ENCODE measurements at regions not wholly inside any gene's neighbourhood (a gene's known extent, or its start where the extent isn't known, plus 50 kb on each side); places are given as distances from the start of the nearest gene placed in this dataset.
"Not testable (repeated sequence)": the region's sequence is repeated elsewhere in the genome, so short reads cannot be mapped to it uniquely, and the experiment has no call there.

DNA sequence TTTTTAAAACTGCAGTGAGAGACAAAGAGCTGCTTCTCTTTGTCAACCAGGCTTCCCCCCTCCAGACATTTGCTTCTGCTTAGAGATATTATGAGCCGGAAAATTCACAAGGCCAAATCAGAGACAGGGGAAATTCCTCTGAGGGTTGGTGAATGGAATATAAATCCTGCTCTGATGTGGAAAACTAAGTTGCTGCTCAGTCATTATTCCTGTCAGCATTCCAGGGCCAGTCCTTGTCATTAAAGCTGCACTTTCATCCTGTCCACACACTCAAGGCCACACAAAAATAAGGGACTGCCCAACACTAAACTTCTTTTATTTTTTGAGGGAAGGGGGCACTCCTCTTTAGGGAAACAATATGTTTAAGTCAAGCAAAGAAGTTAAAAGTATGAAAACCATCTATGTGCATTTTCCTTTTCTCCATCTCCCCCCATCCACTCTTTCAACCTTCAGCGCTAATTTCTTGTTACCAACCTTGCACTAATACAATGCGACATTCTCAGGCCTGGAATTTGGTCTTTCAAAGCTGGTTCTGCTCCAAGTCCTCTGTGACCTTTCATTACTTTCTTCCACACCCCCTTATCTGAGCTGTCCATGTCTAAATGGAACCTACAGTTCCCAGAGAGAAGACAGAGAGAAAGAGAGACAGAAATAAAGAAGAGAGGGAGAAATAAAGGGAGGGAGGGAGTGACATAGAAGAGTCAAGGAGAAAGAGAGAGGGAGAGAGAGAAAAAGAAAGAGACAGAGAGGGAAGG lies 118.9 kb upstream of the S1PR3 start:
- no peak for DNase-seq (ENCODE audit: low read depth)

DNA sequence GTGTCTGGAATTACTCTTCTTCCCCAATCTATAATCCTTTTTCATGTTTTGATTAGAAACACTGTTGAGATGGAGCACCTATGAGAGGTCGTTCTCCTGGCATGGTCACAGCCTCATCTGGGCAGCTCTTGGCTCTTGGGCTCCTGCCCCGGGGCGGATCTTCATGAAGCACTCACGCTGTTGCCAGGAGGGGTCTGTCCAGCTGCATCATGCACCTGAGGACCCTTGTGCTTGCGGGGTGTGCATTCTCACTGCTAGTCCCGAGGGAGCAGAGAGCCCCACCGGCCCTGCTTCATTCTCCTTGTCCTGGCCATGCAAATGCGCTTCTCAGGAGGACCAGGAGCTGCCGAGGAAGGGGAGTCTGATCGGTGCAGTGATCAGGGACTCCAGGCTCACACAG lies 117.6 kb upstream of the S1PR3 start:
- DNase-seq (ENCODE audit: low read depth) = no peak

DNA sequence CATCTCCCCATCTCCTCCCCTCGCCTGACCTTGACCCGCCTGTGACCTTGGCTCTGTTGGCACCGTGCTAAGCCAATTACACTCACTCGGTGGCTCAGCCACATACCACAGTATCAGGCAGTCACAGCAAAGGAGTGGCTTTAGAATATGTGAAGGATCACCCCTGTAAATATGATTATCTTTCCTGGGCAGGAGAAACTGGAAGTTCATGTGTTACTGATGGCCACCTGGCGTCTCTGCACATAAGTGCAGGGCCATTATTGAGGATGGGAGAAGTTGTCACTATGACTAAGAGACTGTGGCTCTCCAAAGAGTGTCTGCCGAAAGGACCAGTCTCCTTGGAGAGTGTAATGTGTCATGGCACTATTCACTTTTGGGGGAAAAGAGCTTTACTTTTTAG lies 116.9 kb upstream of the S1PR3 start:
- no peak for DNase-seq (ENCODE audit: low read depth)

DNA sequence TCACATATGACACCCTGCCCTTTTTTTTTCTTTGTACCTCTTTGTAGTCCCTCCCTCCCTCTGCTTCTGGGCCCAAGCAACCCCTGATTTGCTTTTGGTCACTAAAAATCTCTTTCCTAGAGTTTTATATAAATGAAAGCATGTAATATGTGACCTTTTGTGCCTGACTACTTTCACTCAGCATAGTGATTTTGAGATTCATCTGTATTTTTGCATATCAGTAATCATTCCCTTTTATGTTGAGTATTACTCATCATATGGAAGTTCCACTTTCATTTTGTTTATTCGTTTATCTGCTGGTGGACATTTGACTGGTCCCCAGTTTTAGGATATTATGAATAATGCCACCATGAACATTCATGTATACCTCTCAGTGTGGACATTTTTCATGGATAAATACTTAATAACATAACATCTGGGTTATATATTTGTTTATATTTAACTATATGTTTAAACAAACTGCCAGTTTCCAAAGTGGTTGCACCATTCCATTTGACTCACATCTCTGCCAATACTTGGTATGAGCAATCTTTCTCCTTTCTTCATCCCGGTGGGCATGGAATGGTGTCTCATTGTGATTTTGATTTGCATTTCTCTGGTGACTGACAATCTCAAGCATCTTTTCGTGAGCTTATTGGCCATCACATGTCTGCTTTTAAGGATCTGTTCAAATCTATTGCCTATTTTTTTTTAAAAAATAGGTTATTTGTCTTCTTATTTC lies 115.7 kb upstream of the S1PR3 start:
- DNase-seq (ENCODE audit: low read depth) = no peak

DNA sequence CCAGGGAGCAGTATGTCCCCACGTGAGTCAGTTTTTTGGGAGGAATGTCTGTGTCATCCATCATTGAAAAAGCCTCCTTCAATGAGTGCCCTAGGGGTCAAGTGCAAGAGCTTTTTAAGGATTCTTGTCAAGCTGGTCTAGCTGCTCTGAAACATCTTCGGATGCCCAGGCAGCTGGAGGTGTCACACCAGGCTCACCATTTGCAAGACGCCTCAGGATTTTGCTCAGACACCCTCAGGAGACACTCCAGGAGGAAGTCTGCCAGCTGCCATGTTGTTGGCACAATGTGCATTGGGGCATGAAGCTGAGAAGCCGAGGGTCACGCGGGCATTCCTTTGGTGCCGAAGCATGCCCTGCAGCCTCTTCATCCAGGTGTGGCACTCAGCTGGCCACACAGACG lies 111.1 kb upstream of the S1PR3 start:
- no peak for DNase-seq (ENCODE audit: low read depth)

DNA sequence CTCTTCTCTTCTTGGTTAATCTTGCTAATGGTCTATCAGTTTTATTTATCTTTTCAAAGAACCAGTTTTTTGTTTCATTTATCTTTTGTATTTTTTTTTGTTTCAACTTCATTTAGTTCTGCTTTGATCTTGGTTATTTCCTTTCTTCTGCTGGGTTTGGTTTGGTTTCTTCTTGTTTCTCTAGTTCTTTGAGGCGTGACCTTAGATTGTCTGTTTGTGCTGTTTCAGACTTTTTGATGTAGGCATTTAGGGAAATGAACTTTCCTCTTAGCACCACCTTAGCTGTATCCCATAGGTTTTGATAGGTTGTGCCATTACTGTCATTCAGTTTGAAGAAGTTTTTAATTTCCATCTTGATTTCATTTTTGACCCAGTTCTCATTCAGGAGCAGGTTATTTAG lies 107.0 kb upstream of the S1PR3 start:
- DNase-seq (ENCODE audit: low read depth) = not testable (repeated sequence)

DNA sequence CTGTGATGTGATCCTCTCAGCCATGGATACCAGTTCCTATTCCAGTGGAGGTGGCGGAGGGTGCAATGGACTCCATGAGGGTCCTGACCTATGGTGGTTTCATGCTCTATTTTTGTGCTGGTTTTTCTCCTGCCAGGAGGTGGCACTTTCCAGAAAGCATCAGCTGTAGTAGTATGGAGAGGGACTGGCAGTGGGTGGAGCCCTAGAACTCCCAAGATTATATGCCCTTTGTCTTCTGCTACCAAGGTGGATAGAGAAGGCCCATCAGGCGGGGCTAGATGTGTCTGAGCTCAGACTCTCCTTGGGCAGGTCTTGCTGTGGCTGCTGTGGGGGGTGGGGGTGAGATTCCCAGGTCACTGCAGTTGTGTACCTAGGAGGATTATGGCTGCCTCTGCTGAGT lies 104.5 kb upstream of the S1PR3 start:
- not testable (repeated sequence) for DNase-seq (ENCODE audit: low read depth)

DNA sequence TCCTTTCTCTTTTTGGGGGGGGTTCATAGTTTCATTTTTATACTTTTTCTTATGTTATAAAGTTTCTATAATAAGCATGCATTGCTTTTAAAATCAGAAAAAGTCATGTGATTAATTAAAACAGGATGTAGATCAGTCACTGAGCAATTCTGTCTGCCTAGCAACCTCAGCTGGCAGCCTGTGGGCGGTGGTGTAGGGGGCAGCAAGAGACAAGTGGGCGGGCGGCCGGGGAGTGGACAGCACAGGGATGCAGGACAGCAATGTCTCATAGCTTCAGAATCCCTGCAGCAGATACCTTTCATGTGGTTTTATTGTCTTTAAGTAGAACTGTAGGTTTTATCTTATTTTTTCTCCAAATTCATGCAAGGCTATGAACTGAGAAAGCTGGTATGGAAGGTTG lies 101.9 kb upstream of the S1PR3 start:
- DNase-seq (ENCODE audit: low read depth) = no peak

DNA sequence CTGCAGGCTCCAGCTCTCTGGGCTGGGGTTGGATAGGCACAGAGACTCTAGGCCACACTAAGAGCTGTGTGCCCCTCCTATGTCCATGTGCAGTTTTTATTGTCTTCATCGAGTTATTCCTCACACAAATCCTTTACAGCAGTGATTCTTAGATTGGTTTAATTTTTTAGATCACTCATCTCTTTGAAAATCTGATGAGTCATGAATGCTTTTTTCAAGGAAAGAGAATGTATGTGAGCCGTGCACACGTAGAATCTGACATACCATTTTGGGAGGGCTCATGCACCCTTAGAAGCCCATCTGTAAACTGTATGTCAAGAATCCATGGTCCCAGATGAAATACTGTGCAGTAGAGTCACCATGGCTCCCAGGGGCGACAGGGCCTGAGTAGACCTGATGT lies 100.7 kb upstream of the S1PR3 start:
- no peak for DNase-seq (ENCODE audit: low read depth)

DNA sequence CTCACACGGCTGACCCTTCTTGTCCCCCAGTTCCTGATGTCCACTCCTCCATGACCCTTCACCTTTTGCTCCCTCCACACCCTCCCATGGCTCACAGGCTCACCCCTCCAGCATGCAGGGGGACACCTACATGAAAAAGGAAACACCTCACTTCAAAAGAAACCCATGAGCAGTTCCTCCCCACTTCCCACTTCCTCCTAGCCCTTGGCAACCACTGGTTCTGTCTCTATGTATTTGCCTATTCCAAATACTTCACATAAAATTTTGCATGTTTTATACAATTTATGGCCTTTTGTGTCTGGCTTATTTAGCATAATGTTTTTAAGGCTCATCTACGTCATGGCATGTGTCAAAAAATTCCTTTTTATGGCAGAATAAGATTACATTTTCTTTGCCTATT lies 100.2 kb upstream of the S1PR3 start:
- no peak for DNase-seq (ENCODE audit: low read depth)

DNA sequence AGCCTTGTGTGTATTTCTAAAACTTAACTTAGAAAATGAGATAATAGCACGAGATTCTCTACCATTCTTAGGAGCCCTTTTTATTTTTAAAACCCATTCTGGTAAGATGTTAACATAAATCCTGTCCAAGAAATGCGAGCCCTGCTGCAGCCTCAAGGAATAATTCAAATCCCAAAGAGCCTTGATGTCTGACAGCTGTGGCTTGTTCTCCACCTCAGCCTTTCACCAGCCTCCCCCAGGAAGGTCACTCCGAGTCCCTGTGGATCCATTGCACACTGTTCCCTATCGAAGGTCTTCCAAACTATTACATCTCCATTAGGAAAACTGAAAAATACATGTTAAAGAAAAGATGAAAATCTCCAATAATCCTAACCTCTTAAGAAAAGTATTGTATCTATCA lies 98.5 kb upstream of the S1PR3 start:
- DNase-seq (ENCODE audit: low read depth) = no peak

DNA sequence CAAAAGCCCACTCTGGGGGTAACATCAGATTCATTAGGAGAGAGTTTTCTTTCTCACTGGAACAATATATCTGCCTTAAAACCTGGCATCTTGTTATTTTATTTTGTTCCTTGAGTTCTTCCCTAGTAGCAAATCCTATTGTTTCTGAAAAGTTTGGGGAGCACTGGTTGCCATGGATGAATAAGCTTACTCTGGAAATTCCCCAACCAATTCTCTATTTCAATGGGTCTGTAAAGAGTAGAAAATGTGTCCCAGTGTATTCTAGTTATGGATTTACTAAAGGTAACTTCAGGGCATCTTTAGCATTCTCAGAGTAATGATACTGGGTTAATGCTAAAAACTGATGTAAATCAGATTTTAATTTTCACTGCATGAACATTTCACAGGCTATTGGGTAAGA lies 94.2 kb upstream of the S1PR3 start:
- no peak for DNase-seq (ENCODE audit: low read depth)

DNA sequence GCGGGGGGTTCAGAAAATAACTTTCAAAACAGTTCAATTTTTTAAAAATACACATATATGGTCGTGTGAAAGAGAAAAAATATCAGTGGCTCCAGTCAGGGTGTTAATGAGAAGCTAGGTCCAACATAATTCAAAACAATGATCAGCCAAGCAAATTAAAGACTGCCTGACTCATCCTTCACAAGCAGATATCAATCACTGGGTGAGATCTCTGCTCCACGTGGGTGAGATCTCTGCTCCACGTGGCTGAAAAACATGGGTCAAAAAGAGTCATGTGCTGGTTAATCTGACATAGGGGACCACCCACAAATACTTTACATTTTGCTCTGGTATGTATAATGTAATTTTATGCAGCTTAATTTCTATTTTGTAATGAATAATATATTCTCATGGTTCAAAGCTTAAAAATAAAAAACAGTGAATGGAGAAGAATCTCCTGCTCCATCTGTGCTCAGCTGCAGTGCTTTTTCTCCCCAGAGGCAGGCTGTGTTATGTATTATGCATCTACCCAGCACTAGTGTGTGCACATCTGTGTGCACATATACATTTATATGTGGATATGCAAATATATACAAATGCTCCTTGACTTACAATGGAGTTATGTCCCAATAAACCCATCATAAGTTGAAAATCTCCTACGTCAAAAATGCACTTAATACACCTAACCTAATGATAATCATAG lies 93.1 kb upstream of the S1PR3 start:
- no peak for DNase-seq (ENCODE audit: low read depth)

DNA sequence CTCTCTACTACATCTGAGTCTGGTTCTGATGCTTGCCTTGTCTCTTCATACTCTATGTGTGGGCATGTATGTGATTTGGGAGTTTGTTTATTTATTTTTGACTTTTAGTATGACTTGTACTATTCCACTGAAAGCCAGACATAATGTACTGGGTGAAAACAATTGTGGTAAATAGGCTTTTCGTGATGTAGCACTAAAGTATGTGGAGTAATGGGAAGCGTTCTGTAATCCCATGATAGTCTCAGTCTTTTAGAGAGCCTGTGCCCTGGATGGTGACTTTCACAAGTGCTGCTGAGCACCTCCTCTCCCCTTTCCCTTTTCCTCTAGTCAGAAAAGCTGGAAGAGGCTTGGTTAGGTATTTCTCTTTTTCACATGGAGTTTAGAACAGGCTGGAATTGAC lies 85.8 kb upstream of the S1PR3 start:
- DNase-seq (ENCODE audit: low read depth) = no peak

DNA sequence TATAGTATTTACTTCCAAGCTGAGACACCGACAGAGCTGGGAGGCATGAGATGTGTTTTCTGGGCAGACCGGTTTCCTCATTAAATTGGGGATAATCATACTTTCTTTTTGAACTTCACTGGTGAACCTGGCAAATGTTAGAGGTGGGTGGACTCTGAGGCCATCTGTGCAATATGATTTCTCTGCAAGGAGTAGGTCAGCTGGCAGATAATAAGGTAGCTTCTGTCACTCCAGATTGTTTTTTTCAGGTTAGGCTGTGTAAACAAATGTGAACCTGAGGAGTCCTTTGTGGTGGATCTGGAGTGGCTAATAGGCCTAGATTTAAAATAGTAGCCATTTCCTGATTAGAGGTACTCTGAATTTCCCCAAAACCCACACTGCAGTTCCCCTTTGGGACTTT lies 75.4 kb upstream of the S1PR3 start:
- no peak for DNase-seq (ENCODE audit: low read depth)

DNA sequence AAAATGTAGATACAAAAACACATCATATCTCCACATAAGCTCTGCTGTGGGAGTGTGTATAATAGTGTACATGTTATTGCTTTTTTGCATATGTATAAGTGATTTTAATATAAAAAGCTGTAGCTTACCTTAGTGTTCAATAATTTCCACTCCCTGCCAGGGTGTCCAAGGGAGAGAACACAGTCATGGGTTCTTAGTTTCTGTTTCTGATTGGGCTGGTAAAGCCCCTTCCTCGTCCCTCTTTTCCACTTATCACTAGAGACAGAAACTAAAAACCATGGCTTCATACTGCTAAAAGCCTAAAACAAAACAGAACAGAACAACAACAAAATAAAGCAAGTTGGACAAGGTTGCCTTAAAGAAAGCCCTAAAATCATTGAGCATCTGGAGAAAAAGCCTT lies 74.4 kb upstream of the S1PR3 start:
- no peak for DNase-seq (ENCODE audit: low read depth)

DNA sequence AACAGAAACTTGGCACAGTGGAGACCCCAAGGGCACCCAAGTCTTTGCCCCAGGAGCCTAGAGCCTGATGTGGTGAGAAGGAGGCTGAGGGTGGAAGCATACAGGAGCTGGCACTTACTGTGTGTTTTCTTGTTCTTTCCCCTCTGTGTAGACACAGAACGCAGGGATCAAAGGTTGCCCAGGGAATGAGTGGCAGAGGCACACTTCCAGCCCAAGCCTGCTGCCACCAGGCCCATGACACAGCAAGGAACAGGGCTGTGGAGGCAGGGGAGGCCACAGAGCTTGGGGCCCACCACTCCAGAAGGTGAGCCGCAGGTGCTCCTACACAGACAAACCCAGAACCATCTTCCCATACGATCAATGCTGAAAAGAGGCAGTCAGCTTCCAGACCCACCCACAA lies 73.9 kb upstream of the S1PR3 start:
- DNase-seq (ENCODE audit: low read depth) = no peak

DNA sequence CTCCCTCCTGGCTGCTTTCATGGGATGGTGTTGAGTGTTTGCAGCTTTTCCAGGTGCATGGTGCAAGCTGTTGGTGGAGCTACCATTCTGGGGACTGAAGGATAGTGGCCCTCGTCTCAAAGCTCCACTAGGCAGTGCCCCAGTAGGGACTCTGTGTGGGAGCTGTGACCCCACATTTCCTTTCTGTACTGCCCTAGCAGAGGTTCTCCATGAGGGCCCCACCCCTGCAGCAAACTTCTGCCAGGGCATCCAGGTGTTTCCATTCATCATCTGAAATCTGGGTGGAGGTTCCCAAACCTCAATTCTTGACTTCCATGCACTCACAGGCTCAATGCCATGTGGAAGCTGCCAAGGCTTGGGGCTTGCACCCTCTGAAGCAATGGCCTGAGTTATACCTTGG lies 72.7 kb upstream of the S1PR3 start:
- not testable (repeated sequence) for DNase-seq (ENCODE audit: low read depth)

DNA sequence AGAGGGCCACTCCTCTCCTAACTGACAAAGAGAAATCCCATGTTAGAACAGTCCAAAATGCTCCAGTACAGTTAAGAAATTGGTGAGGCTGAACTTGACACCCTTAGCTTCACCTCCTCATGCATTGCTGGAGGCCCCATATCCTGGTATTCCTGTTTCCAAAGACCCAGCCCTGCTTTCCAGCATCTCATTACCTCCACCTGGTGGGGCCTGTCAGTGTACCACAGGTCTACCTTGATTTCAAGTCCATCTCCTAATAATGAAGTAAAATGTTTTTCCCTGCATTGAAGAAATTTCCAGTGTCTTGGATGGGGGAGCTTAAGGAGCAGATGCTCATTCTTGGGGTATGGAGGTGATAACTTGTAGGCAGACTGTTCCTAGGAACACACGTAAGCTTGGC lies 70.6 kb upstream of the S1PR3 start:
- no peak for DNase-seq (ENCODE audit: low read depth)

DNA sequence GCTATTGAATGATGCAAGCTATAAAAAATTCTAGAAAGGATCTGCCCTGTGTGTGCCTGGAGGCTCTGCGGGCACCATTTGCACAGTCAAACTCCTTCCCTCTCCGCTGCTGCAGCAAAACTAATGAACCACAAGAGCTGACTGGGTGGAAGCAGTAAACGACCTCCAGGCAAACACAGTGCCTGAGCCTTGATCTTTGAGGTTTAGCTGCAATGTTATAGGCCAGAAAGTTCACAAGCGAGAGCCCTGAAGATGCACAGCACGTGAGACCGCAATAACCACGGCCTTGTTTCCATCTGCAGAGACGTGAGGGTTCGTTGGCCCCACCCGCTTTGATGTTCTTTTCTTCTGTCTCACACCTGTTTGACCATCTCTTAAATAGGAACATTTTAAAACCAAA lies 69.2 kb upstream of the S1PR3 start:
- peak; percentile 18 for DNase-seq (ENCODE audit: low read depth)

DNA sequence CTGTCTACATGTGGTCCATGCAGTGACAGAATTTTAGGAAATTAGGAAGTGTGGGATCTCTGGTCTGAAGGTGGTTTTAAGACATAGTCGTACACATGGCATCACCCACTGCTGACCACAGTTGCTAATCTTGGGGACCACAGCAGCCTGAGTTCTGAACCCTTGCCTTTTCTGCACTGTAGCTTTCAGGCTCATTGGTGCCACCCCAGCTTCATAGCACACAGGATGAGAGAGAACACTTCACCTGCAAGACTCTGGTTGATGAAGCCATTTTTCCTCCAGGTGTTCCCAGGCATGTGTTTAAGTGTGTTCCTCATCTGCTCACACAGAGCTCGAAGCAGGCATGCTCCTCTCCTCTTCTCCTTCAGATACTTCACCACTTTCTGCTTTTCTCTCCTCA lies 68.2 kb upstream of the S1PR3 start:
- no peak for DNase-seq (ENCODE audit: low read depth)

DNA sequence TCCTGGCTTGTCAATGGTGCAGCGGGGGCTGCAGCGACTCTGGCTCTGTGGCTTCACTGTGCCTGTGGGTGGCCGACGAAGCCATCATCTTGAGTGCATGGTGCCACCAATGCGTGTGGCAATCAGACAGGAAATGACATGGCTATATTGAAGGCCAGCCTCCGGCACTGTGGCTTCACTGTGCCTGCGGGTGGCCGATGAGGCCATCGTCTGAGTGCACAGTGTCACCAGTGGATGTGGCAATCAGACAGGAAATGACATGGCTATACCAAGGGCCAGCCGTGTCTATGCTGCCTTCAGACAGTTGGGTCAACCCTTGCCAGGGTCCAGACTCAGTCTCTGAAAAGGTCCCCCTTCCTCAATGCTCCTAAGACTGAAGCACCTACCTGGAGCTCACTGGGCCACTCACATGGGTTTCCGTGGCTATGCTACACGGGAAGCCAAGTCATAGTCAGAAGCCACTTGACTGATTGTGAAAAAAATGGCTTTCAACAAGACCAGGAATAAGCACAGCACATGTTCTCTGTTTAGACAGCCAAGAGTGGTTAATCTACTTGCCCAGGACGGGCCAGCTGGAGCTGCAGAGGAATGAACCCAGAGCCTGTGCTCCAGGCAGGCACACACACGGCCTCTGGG lies 67.5 kb upstream of the S1PR3 start:
- DNase-seq (ENCODE audit: low read depth) = no peak

DNA sequence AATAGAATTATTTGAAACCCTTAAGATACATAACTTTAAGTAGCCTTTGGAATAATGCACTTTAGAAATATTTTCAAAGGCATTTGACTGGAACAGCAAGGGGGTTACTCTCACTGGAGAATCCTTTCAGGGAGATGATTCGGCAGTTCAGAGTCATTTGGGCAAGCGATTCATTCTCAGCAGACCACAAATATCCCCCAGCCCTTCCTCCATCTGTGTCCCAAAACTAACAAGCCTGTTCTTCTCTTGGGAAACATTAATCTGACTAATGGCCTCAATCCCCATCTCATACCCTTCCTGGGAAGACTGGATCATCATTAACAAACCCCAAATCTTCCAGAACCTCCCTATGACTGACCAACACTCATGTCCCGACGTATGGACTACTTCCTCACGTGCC lies 65.8 kb upstream of the S1PR3 start:
- DNase-seq (ENCODE audit: low read depth) = no peak

Measured in activated T-cell treated with anti-CD3 and anti-CD28 coated beads for 1 hour (primary cell).